ENCODE measurements at regions not wholly inside any gene's neighbourhood (a gene's known extent, or its start where the extent isn't known, plus 50 kb on each side); places are given as distances from the start of the nearest gene placed in this dataset.

GRCh38 chr6:132088150-132088549 is 137.0 kb upstream of the CCN2 start:
- no peak for FAIRE-seq

- no peak for FAIRE-seq
Measured at GRCh38 chr6:132087391-132087790, 136.2 kb upstream of the CCN2 start.

GRCh38 chr6:132085731-132086130 is 134.6 kb upstream of the CCN2 start:
- FAIRE-seq = no peak

- FAIRE-seq = no peak
Measured at GRCh38 chr6:132084811-132085509, 133.8 kb upstream of the CCN2 start.

GRCh38 chr6:132082421-132082820 is 131.2 kb upstream of the CCN2 start:
- no peak for FAIRE-seq

- no peak for FAIRE-seq
Measured at GRCh38 chr6:132081338-132081737, 130.2 kb upstream of the CCN2 start.

- no peak for FAIRE-seq
Measured at GRCh38 chr6:132079286-132079685, 128.1 kb upstream of the CCN2 start.

GRCh38 chr6:132076452-132076851 is 125.3 kb upstream of the CCN2 start:
- FAIRE-seq = no peak

GRCh38 chr6:132072831-132073230 is 121.7 kb upstream of the CCN2 start:
- FAIRE-seq = no peak

- no peak for FAIRE-seq
Measured at GRCh38 chr6:132072271-132072670, 121.1 kb upstream of the CCN2 start.

- FAIRE-seq = no peak
Measured at GRCh38 chr6:132070356-132070755, 119.2 kb upstream of the CCN2 start.

GRCh38 chr6:132068766-132069165 is 117.6 kb upstream of the CCN2 start:
- no peak for FAIRE-seq

GRCh38 chr6:132067286-132067685 is 116.1 kb upstream of the CCN2 start:
- FAIRE-seq = no peak

GRCh38 chr6:132065556-132065955 is 114.4 kb upstream of the CCN2 start:
- FAIRE-seq = no peak

GRCh38 chr6:132063738-132064137 is 112.6 kb upstream of the CCN2 start:
- FAIRE-seq = no peak

GRCh38 chr6:132063204-132063603 is 112.0 kb upstream of the CCN2 start:
- no peak for FAIRE-seq

- FAIRE-seq = no peak
Measured at GRCh38 chr6:132062626-132063025, 111.5 kb upstream of the CCN2 start.

- FAIRE-seq = no peak
Measured at GRCh38 chr6:132061381-132061780, 110.2 kb upstream of the CCN2 start.

- no peak for FAIRE-seq
Measured at GRCh38 chr6:132060591-132060990, 109.4 kb upstream of the CCN2 start.

- FAIRE-seq = no peak
Measured at GRCh38 chr6:132058975-132059374, 107.8 kb upstream of the CCN2 start.

- no peak for FAIRE-seq
Measured at GRCh38 chr6:132054525-132054924, 103.4 kb upstream of the CCN2 start.

GRCh38 chr6:132053511-132053910 is 102.3 kb upstream of the CCN2 start:
- no peak for FAIRE-seq

- no peak for FAIRE-seq
Measured at GRCh38 chr6:132052096-132052495, 100.9 kb upstream of the CCN2 start.

- FAIRE-seq = no peak
Measured at GRCh38 chr6:132045877-132046276, 94.7 kb upstream of the CCN2 start.

GRCh38 chr6:132043148-132043547 is 92.0 kb upstream of the CCN2 start:
- no peak for FAIRE-seq
